ENCODE measurements at regions not wholly inside any gene's neighbourhood (a gene's known extent, or its start where the extent isn't known, plus 50 kb on each side); places are given as distances from the start of the nearest gene placed in this dataset.
"Not testable (repeated sequence)": the region's sequence is repeated elsewhere in the genome, so short reads cannot be mapped to it uniquely, and the experiment has no call there.

- not testable (repeated sequence) for TF ChIP-seq CTCF, POLR2A (IDR thresholded peaks at IDR 0.05)
These were observed 481.6 kb upstream of the CHD1 start for GRCh38 chr5:99410386-99410785.

Measured in esophagus squamous epithelium (tissue), 4 donors.